Hepatocyte (in vitro differentiated cells): ENCODE measurements at regions not wholly inside any gene's neighbourhood (a gene's known extent, or its start where the extent isn't known, plus 50 kb on each side); places are given as distances from the start of the nearest gene placed in this dataset.

Source experiments
- DNase-seq: peaks from one replicate; pipeline ENCODE4 v3.0.0-alpha.2; 2016; ENCODE audit warnings: low spot score
- H2AFZ ChIP-seq: fragments of 200-600 bp; sonication (generic); 2 replicates; pipeline ENCODE4 v1.6.0; 2016; ENCODE audit warnings: antibody characterized with exemption, mild to moderate bottlenecking
- H3K27ac ChIP-seq: fragments of 200-600 bp; sonication (generic); 2 replicates; pipeline ENCODE4 v1.5.1; 2016; ENCODE audit warnings: mild to moderate bottlenecking
- H3K27me3 ChIP-seq: fragments of 200-600 bp; sonication (generic); 2 replicates; pipeline ENCODE4 v1.6.1; 2016
- H3K36me3 ChIP-seq: fragments of 200-600 bp; sonication (generic); replicated peaks from 2 replicates; pipeline ENCODE4 v1.5.1; 2016; ENCODE audit warnings: low read depth; ENCODE audit not compliant: insufficient read depth
- H3K4me1 ChIP-seq: fragments of 200-600 bp; sonication (generic); 2 replicates; pipeline ENCODE4 v1.5.1; 2016; ENCODE audit warnings: mild to moderate bottlenecking, moderate library complexity; ENCODE audit not compliant: insufficient read depth
- H3K4me2 ChIP-seq: fragments of 200-600 bp; sonication (generic); 2 replicates; pipeline ENCODE4 v1.6.0; 2016
- H3K4me3 ChIP-seq: fragments of 200-600 bp; sonication (generic); 2 replicates; pipeline ENCODE4 v1.5.1; 2016; ENCODE audit warnings: mild to moderate bottlenecking
- H3K79me2 ChIP-seq: fragments of 200-600 bp; sonication (generic); 2 replicates; pipeline ENCODE4 v1.6.0; 2017; ENCODE audit warnings: mild to moderate bottlenecking
- H3K9me2 ChIP-seq: fragments of 200-600 bp; sonication (generic); replicated peaks from 2 replicates; pipeline ENCODE4 v1.6.0; 2017; ENCODE audit warnings: mild to moderate bottlenecking; ENCODE audit not compliant: insufficient read depth
- H3K9me3 ChIP-seq: fragments of 200-600 bp; sonication (generic); 2 replicates; pipeline ENCODE4 v1.5.1; 2016; ENCODE audit warnings: low read depth, mild to moderate bottlenecking
- H4K20me1 ChIP-seq: fragments of 200-600 bp; sonication (generic); 2 replicates; pipeline ENCODE4 v1.6.0; 2016; ENCODE audit warnings: mild to moderate bottlenecking; ENCODE audit not compliant: insufficient read depth, poor library complexity, severe bottlenecking
- EZH2 ChIP-seq: fragments of 200-600 bp; sonication (generic); IDR thresholded peaks from 2 replicates; pipeline ENCODE4 v1.6.1; 2016; ENCODE audit warnings: antibody characterized with exemption, mild to moderate bottlenecking, borderline replicate concordance
- EZH2phosphoT487 ChIP-seq: fragments of 200-600 bp; sonication (generic); IDR thresholded peaks from one replicate; pipeline ENCODE4 v1.6.1; 2018; ENCODE audit warnings: antibody characterized with exemption, mild to moderate bottlenecking, low read depth, moderate library complexity; ENCODE audit not compliant: unreplicated experiment, severe bottlenecking
- WGBS: methylation state at CpG from one replicate; pipeline ENCODE4 v1.1.6; 2016; ENCODE audit warnings: low lambda C conversion rate; ENCODE audit errors: missing lambda C conversion rate; 5-methylcytosine and 5-hydroxymethylcytosine counted together
- TF ChIP-seq, protein P1 (sequence below): fragments of 200-600 bp; sonication (generic); IDR thresholded peaks from 2 replicates; pipeline ENCODE4 v1.5.1; 2016; ENCODE audit warnings: antibody characterized with exemption, mild to moderate bottlenecking; ENCODE audit not compliant: poor library complexity

DNA sequence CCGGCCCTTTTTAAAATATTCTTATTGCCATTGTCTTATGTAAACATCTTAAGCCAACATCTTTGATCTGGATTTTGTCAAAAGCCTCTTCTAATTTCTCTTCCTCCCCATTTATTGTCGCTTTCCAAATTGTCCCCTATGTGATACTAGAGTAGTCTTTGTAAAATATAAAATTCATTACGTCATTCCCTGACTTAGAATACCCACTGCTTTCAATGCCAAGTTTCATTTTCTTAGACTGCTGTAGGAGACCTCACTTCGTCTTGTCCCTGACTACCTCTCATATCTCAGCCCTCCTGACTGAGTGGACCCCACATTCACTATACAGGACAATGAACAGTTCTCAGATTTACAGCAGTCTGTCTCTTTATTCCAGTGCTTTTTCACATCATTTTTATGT is 633.9 kb upstream of the LMO3 start:
- DNase-seq: no peak
- 88% methylated on average over 4 of the region's 4 CpGs for WGBS
- Histone ChIP-seq H3K9me3 (no peaks in the 10 kb centered on the region), H3K79me2 (no peaks in the 10 kb centered on the region), H4K20me1 (no peaks in the 10 kb centered on the region), H3K36me3 (no peaks in the 10 kb centered on the region), H3K27me3 (no peaks in the 10 kb centered on the region), H3K27ac (no peak overlapping the region), H3K4me2 (no peak overlapping the region), H2AFZ (no peak overlapping the region), H3K9me2 (no peaks in the 10 kb centered on the region), H3K4me3 (no peak overlapping the region), H3K4me1 (no peaks in the 10 kb centered on the region)
- TF ChIP-seq EZH2 (no peak), EZH2phosphoT487 (no peak)
- TF ChIP-seq, protein P1, sequence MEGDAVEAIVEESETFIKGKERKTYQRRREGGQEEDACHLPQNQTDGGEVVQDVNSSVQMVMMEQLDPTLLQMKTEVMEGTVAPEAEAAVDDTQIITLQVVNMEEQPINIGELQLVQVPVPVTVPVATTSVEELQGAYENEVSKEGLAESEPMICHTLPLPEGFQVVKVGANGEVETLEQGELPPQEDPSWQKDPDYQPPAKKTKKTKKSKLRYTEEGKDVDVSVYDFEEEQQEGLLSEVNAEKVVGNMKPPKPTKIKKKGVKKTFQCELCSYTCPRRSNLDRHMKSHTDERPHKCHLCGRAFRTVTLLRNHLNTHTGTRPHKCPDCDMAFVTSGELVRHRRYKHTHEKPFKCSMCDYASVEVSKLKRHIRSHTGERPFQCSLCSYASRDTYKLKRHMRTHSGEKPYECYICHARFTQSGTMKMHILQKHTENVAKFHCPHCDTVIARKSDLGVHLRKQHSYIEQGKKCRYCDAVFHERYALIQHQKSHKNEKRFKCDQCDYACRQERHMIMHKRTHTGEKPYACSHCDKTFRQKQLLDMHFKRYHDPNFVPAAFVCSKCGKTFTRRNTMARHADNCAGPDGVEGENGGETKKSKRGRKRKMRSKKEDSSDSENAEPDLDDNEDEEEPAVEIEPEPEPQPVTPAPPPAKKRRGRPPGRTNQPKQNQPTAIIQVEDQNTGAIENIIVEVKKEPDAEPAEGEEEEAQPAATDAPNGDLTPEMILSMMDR: no peak

DNA sequence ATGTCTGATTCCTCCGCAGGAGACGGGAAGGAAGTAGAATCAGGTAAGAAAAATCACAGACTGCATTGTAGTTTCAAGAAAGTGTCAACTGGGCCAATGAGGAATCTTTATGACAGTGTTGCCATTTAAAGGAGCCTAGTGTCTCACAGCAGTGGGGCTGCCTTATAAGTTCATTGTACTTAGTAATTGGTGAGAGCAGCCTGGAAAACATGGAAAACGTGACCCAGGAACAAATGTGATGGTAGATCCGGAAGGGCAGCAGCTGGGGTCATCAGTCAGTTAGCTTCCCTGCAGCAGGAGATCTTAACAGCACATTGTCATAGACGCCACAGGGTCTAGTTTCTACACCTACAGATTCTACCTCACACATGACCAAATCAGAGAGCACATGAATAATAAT is 630.0 kb upstream of the LMO3 start:
- Histone ChIP-seq H3K79me2 (no peaks in the 10 kb centered on the region), H3K9me3 (no peaks in the 10 kb centered on the region), H3K4me3 (no peak overlapping the region), H4K20me1 (no peaks in the 10 kb centered on the region), H2AFZ (no peak overlapping the region), H3K4me2 (no peak overlapping the region), H3K27ac (no peak overlapping the region), H3K27me3 (no peaks in the 10 kb centered on the region), H3K36me3 (no peaks in the 10 kb centered on the region), H3K4me1 (no peaks in the 10 kb centered on the region), H3K9me2 (no peaks in the 10 kb centered on the region)
- 80% methylated on average over 5 of the region's 5 CpGs for WGBS
- no peak for DNase-seq
- TF ChIP-seq EZH2phosphoT487: no peak
- no peak for TF ChIP-seq EZH2
- TF ChIP-seq, protein P1: no peak

DNA sequence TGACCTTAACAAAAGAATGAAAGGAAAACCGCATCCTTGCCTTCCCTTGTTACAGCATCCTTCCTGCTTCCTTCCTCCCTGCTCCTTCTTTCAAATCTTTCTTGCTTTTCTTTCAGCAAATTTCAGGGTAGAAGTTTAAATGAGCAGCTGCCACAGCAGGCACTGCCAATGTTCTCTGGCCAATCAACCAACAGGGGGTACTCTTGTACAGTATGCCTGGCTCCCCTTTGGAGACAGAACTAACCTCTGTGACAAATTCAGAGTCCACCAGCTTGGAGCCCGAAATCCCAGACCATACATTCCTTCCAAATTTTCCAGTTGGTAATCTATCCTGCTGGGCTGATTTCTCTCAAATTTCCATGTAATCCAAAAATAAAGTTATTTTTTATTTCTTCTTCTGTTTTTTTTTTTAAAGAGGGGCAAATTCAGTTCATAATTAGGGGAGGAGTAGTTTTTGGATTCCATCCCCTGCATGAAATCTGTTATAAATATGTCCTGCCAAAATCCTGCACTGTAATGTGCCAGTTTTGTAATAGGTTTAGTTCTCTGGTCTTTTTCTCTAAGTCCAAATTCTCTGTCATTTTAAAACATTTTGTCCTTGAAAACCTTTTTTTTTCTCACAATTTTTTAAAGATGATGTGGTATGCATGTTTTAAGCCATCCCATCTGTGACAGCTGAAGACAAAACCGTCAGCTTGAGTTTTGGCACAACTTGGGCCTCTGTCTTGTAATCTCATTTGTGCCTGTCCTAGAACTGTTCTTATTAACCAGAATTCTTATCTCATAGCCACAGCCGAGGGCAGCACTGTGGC is 610.0 kb upstream of the LMO3 start:
- H3K4me3 ChIP-seq: no peak overlapping the region
- TF ChIP-seq EZH2phosphoT487 (no peak), EZH2 (no peak)
- TF ChIP-seq, protein P1: no peak
- H4K20me1 ChIP-seq: no peaks in the 10 kb centered on the region
- 75% methylated on average over 4 of the region's 4 CpGs for WGBS
- no peaks in the 10 kb centered on the region for H3K9me2 ChIP-seq
- H3K9me3 ChIP-seq: no peaks in the 10 kb centered on the region
- no peaks in the 10 kb centered on the region for H3K36me3 ChIP-seq
- no peaks in the 10 kb centered on the region for H3K4me1 ChIP-seq
- H3K27ac ChIP-seq: no peak overlapping the region
- no peak for DNase-seq
- H3K4me2 ChIP-seq: no peak overlapping the region
- no peak overlapping the region for H2AFZ ChIP-seq
- no peaks in the 10 kb centered on the region for H3K79me2 ChIP-seq
- no peaks in the 10 kb centered on the region for H3K27me3 ChIP-seq
